Ectodermal cell (in vitro differentiated cells): ENCODE measurements at regions not wholly inside any gene's neighbourhood (a gene's known extent, or its start where the extent isn't known, plus 50 kb on each side); places are given as distances from the start of the nearest gene placed in this dataset.

Experiments
- H3K27ac ChIP-seq: 2 replicates; pipeline ENCODE4 v1.7.0; 2013; ENCODE audit warnings: mild to moderate bottlenecking, low read depth, low read length; ENCODE audit not compliant: insufficient read depth, poor library complexity, severe bottlenecking
- H3K27me3 ChIP-seq: 2 replicates; pipeline ENCODE4 v1.7.0; 2013; ENCODE audit warnings: mild to moderate bottlenecking, low read length; ENCODE audit not compliant: insufficient read depth, control insufficient read depth, poor library complexity, severe bottlenecking
- H3K36me3 ChIP-seq: one replicate; pipeline ENCODE4 v1.7.0; 2013; ENCODE audit warnings: low read length; ENCODE audit not compliant: control insufficient read depth, insufficient read depth
- H3K4me1 ChIP-seq: one replicate; pipeline ENCODE4 v1.7.0; 2013; ENCODE audit warnings: low read length; ENCODE audit not compliant: control insufficient read depth, insufficient read depth
- H3K4me3 ChIP-seq: 2 replicates; pipeline ENCODE4 v1.7.0; 2013; ENCODE audit warnings: low read depth, low read length, control low read depth; ENCODE audit not compliant: insufficient read depth
- H3K9me3 ChIP-seq: 2 replicates; pipeline ENCODE4 v1.7.0; 2013; ENCODE audit warnings: mild to moderate bottlenecking, low read length, moderate library complexity; ENCODE audit not compliant: control insufficient read depth
- WGBS, 2 experiments: methylation state at CpG; one replicate each; pipeline ENCODE4 v1.1.7; 2013; ENCODE audit warnings: missing lambda C conversion rate in 2 of 2; 5-methylcytosine and 5-hydroxymethylcytosine counted together

GRCh38 chr21:27578741-27579265 is 611.9 kb upstream of the ADAMTS5 start:
- no peaks in the 10 kb centered on the region for H3K4me1 ChIP-seq
- H3K27ac ChIP-seq, result no peak overlapping the region
- H3K27me3 ChIP-seq, result no peaks in the 10 kb centered on the region
- H3K9me3 ChIP-seq, result no peaks in the 10 kb centered on the region
- 90 to 94% methylated on average over 6 of the region's 6 CpGs for WGBS, 2 experiments
- no peak overlapping the region for H3K4me3 ChIP-seq
- no peaks in the 10 kb centered on the region for H3K36me3 ChIP-seq

DNA sequence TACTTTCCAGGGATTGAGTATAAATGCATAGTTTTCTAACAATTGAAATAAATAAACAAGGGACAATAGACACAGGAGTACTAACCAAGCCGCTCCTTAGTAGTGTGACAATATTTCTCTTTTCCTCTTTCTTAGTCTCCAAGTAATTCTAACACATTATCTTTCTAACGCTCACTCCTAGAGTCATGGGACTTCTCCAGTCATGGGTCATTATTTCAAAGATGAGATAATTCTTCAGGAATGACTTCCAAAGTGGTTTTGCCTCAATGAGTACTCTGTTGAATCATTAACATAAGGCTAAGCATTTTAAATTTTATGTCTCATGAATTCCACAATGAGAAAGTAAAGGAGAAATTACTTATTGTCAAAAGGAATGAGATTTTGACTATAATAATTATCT is 605.8 kb upstream of the ADAMTS5 start:
- Histone ChIP-seq H3K9me3 (no peaks in the 10 kb centered on the region), H3K27me3 (no peaks in the 10 kb centered on the region), H3K27ac (no peak overlapping the region), H3K36me3 (no peaks in the 10 kb centered on the region), H3K4me1 (no peaks in the 10 kb centered on the region), H3K4me3 (no peak overlapping the region)
- WGBS, 2 experiments, result 90 to 91% methylated on average over 1 to 2 of the region's 2 CpGs

- no peaks in the 10 kb centered on the region for H3K36me3 ChIP-seq
- H3K9me3 ChIP-seq, result no peaks in the 10 kb centered on the region
- no peaks in the 10 kb centered on the region for H3K27me3 ChIP-seq
- H3K4me3 ChIP-seq, result no peak overlapping the region
- H3K27ac ChIP-seq, result no peak overlapping the region
- H3K4me1 ChIP-seq, result no peaks in the 10 kb centered on the region
Observed at GRCh38 chr21:27571706-27572105, 604.8 kb upstream of the ADAMTS5 start.

GRCh38 chr21:27570306-27570868 is 603.5 kb upstream of the ADAMTS5 start:
- no peaks in the 10 kb centered on the region for H3K36me3 ChIP-seq
- H3K4me3 ChIP-seq, result no peak overlapping the region
- no peaks in the 10 kb centered on the region for H3K4me1 ChIP-seq
- 81 to 92% methylated on average over 2 of the region's 2 CpGs for WGBS, 2 experiments
- H3K9me3 ChIP-seq, result no peaks in the 10 kb centered on the region
- H3K27ac ChIP-seq, result no peak overlapping the region
- no peaks in the 10 kb centered on the region for H3K27me3 ChIP-seq

GRCh38 chr21:27569831-27570230 is 602.9 kb upstream of the ADAMTS5 start:
- 88 to 93% methylated on average over 2 of the region's 2 CpGs for WGBS, 2 experiments
- no peak overlapping the region for H3K27ac ChIP-seq
- no peak overlapping the region for H3K4me3 ChIP-seq
- H3K4me1 ChIP-seq, result no peaks in the 10 kb centered on the region
- no peaks in the 10 kb centered on the region for H3K9me3 ChIP-seq
- no peaks in the 10 kb centered on the region for H3K27me3 ChIP-seq
- no peaks in the 10 kb centered on the region for H3K36me3 ChIP-seq

DNA sequence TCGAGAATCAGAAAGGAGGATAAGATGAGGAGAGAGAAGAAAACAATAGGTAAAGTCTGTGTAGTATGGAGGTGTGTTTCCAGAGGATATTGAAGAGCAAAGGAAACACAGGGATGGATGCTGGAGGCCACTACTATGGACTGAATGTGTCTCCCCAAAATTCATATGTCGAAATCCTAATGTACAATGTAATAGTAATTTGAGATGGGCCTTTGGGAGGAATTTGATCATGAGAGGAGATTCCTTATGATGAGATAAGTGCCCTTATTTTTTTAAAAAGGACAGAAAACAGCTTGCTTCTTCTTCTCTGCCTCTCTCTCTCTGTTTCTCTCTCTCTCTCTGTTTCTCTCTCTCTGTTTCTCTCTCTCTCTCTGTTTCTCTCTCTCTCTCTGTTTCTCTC is 602.2 kb upstream of the ADAMTS5 start:
- no peaks in the 10 kb centered on the region for H3K27me3 ChIP-seq
- H3K4me1 ChIP-seq, result no peaks in the 10 kb centered on the region
- H3K27ac ChIP-seq, result no peak overlapping the region
- WGBS, 2 experiments, result 88 to 97% methylated on average over 2 of the region's 2 CpGs
- no peak overlapping the region for H3K4me3 ChIP-seq
- H3K36me3 ChIP-seq, result no peaks in the 10 kb centered on the region
- no peaks in the 10 kb centered on the region for H3K9me3 ChIP-seq

DNA sequence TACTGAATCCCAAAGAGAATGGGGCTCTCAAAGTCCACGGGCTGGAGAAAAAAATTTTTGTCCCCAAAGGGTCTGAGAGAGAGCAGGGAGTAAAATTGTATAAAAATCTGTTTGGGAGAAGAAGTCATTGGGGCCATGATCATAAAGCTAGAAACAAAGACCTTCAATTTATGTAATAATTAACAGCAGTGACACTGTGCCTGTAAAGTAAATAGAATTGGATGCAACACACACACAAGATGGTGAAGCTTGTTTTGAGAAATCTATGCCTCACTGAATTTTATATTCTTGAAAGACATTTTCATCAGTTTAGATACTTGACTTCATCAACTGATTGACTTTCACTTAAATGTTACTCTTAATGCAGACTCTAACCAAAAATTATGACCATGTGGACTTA is 600.5 kb upstream of the ADAMTS5 start:
- no peaks in the 10 kb centered on the region for H3K4me1 ChIP-seq
- WGBS, 2 experiments, result 90 to 100% methylated on average over 1 of the region's 1 CpG
- no peak overlapping the region for H3K4me3 ChIP-seq
- H3K36me3 ChIP-seq, result no peaks in the 10 kb centered on the region
- H3K27ac ChIP-seq, result no peak overlapping the region
- no peaks in the 10 kb centered on the region for H3K27me3 ChIP-seq
- H3K9me3 ChIP-seq, result no peaks in the 10 kb centered on the region

DNA sequence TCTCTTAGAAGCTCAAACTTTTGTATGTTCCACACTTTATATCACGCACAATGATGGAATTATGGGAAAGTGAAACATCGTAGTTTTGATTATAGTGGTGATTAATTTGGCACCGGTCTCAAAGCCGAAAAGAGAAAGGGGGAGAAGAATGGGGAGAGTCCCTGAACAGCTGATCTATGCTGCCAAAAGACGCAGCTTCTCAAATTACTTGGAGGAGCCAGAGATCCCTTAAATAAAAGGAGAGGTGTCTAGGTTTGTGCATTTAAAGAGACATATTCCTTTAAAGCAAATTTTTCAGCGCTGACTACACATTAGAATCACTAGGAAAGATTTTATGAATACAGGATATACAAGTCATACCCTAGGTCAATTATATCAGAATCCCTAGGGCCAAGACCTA is 599.6 kb upstream of the ADAMTS5 start:
- no peak overlapping the region for H3K4me3 ChIP-seq
- no peaks in the 10 kb centered on the region for H3K4me1 ChIP-seq
- 91 to 93% methylated on average over 5 to 6 of the region's 6 CpGs for WGBS, 2 experiments
- H3K27me3 ChIP-seq, result no peaks in the 10 kb centered on the region
- no peak overlapping the region for H3K27ac ChIP-seq
- H3K9me3 ChIP-seq, result no peaks in the 10 kb centered on the region
- no peaks in the 10 kb centered on the region for H3K36me3 ChIP-seq

GRCh38 chr21:27565364-27565763 is 598.5 kb upstream of the ADAMTS5 start:
- no peaks in the 10 kb centered on the region for H3K9me3 ChIP-seq
- no peak overlapping the region for H3K4me3 ChIP-seq
- no peaks in the 10 kb centered on the region for H3K36me3 ChIP-seq
- H3K27me3 ChIP-seq, result no peaks in the 10 kb centered on the region
- H3K27ac ChIP-seq, result no peak overlapping the region
- 100% methylated on average over 1 of the region's 1 CpG for WGBS, 2 experiments
- H3K4me1 ChIP-seq, result no peaks in the 10 kb centered on the region

DNA sequence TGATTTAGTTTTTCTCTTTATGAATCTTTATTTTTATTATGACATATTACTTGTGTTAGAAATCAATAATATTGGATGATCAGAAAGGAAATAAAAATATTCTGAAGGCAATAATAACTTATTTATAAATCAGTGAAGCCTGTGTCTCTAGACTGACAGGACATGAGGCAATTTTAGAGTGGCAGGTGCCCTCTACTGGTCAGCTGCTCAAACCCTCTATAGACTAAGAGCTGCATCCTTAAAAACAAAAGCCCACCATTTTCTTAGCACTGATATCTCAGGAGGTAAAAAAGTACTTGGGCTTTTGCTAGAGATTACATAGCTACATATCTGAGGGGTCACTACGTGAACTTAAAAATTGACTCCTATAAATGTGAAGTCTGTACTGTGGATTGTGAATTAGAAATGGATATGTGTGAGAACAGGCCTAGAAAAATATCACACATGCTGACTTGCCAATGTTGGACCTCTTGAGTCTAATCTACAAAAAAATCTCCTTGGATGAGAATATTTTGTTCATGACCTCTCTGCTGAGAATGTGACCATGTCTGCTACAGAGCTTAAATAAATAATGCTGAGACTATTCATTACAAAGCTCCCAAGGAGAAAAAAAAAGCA is 597.9 kb upstream of the ADAMTS5 start:
- Histone ChIP-seq H3K27me3 (no peaks in the 10 kb centered on the region), H3K9me3 (no peaks in the 10 kb centered on the region), H3K4me1 (no peaks in the 10 kb centered on the region), H3K4me3 (no peak overlapping the region), H3K27ac (no peak overlapping the region), H3K36me3 (no peaks in the 10 kb centered on the region)
- 38 to 73% methylated on average over 1 of the region's 1 CpG for WGBS, 2 experiments
